ENCODE measurements at regions not wholly inside any gene's neighbourhood (a gene's known extent, or its start where the extent isn't known, plus 50 kb on each side); places are given as distances from the start of the nearest gene placed in this dataset.

DNA sequence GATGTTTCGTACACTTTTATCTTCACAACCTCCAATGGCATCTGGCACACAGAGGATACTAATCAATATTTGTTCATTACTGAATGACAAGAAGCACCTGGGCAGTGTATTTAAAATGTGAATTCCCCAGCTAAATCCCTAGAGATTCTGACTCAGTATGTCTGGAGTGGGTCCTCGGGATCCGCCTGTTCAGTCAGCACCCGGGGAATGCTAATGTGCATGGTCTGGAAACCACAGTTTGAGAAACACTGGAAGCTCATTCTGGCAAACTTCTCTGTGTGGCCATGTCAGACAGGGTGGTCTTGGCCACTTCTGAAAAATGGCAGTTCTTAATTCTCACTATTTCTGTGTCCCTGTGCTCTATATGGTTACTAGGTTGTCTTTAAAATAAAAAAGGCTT lies 138.8 kb upstream of the VCX start:
- H3K4me3 ChIP-seq (ENCODE audit: low read depth, low read length): no peak overlapping the region
- no peaks in the 10 kb centered on the region for H3K79me2 ChIP-seq
- H3K36me3 ChIP-seq (ENCODE audit: control insufficient read depth, insufficient read depth, low read length): no peaks in the 10 kb centered on the region
- H2AFZ ChIP-seq: no peak overlapping the region
- H3K27ac ChIP-seq: no peak overlapping the region
- H3K27me3 ChIP-seq (ENCODE audit: control insufficient read depth, insufficient read depth, low read length): no peaks in the 10 kb centered on the region
- no peaks in the 10 kb centered on the region for H3K4me1 ChIP-seq
- H3K9me3 ChIP-seq (ENCODE audit: control insufficient read depth, low read length): no peaks in the 10 kb centered on the region
- H3K9ac ChIP-seq: no peak overlapping the region
- TF ChIP-seq, protein P1, sequence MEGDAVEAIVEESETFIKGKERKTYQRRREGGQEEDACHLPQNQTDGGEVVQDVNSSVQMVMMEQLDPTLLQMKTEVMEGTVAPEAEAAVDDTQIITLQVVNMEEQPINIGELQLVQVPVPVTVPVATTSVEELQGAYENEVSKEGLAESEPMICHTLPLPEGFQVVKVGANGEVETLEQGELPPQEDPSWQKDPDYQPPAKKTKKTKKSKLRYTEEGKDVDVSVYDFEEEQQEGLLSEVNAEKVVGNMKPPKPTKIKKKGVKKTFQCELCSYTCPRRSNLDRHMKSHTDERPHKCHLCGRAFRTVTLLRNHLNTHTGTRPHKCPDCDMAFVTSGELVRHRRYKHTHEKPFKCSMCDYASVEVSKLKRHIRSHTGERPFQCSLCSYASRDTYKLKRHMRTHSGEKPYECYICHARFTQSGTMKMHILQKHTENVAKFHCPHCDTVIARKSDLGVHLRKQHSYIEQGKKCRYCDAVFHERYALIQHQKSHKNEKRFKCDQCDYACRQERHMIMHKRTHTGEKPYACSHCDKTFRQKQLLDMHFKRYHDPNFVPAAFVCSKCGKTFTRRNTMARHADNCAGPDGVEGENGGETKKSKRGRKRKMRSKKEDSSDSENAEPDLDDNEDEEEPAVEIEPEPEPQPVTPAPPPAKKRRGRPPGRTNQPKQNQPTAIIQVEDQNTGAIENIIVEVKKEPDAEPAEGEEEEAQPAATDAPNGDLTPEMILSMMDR (IDR thresholded peaks at IDR 0.05): no peak
- no peak overlapping the region for H3K4me2 ChIP-seq (ENCODE audit: low read length)

DNA sequence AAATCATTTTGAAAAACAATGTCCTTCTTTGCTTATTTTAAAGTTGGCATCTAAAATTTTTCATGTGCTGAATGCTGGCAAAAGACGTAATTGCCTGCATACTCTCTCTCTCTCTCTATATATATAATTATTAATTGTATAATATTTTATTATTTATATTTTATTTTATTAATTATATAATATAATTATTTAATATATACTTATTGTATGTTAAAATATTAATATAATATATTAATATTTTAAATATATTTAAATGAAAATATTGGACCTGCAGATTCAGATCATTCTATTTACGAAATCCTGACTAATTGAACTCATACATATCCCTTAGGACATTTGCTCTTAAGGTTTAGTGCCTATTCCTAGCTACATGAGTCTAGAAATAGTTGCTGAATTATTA lies 144.7 kb upstream of the VCX start:
- Histone ChIP-seq H3K4me2 (ENCODE audit: low read length) (no peak overlapping the region), H3K9ac (no peak overlapping the region), H3K27me3 (ENCODE audit: control insufficient read depth, insufficient read depth, low read length) (no peaks in the 10 kb centered on the region), H3K4me3 (ENCODE audit: low read depth, low read length) (no peak overlapping the region), H3K9me3 (ENCODE audit: control insufficient read depth, low read length) (no peaks in the 10 kb centered on the region), H2AFZ (no peak overlapping the region), H3K4me1 (no peaks in the 10 kb centered on the region), H3K79me2 (no peaks in the 10 kb centered on the region), H3K27ac (no peak overlapping the region), H3K36me3 (ENCODE audit: control insufficient read depth, insufficient read depth, low read length) (no peaks in the 10 kb centered on the region)
- TF ChIP-seq, protein P1 (IDR thresholded peaks at IDR 0.05): no peak

DNA sequence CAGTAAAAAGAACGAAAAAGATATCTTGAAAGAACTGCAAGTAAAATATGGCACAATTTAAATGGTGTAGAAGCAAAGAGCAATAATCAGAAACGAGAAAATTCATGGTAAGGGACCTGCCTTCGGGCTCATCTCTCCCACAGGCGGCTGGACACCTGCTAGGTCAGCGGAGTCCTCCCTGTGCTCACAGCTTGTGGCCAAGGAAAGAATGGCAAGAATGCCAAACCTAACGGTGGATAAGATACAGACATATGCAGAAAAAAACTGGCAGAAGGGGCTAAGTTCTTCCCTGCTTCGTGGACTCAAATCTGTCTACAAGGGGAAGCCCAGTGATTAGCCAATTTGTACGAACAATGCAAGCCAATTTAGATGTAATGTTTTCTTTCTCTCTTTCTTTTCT lies 152.1 kb upstream of the VCX start:
- no peaks in the 10 kb centered on the region for H3K9me3 ChIP-seq (ENCODE audit: control insufficient read depth, low read length)
- no peaks in the 10 kb centered on the region for H3K36me3 ChIP-seq (ENCODE audit: control insufficient read depth, insufficient read depth, low read length)
- no peak overlapping the region for H3K4me3 ChIP-seq (ENCODE audit: low read depth, low read length)
- H2AFZ ChIP-seq: no peak overlapping the region
- TF ChIP-seq, protein P1 (IDR thresholded peaks at IDR 0.05): no peak
- no peaks in the 10 kb centered on the region for H3K27me3 ChIP-seq (ENCODE audit: control insufficient read depth, insufficient read depth, low read length)
- H3K27ac ChIP-seq: no peak overlapping the region
- no peak overlapping the region for H3K4me2 ChIP-seq (ENCODE audit: low read length)
- no peaks in the 10 kb centered on the region for H3K79me2 ChIP-seq
- H3K4me1 ChIP-seq: no peaks in the 10 kb centered on the region
- H3K9ac ChIP-seq: no peak overlapping the region

DNA sequence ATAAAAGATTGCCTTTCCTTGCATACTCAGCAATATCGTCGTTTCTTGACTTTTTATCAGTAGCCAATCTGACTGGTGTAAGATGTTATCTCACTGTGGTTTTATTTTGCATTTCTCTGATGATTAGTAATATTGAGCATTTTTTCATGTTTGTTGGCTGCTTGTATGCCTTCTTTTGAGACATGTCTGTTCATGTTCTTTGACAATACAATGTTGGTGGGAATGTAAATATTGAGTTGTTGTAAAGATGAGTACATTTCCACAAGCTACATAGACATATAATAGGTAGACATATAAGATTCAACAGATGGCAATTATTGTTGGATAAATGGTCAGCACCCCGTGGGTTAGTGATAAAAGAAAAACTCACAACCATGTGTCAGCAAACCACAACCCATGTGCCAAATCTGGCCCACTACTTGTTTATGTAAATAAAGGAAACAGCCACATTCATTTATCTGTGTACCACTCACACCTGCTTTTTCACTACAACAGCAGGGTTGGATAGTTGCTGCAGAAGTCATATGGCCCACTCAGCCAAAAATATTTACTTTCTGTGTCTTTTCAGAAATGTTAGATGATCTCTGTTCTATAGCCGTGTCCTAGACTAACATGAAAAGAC lies 153.1 kb upstream of the VCX start:
- TF ChIP-seq, protein P1 (IDR thresholded peaks at IDR 0.05): no peak
- Histone ChIP-seq H3K4me3 (ENCODE audit: low read depth, low read length) (no peak overlapping the region), H3K27ac (no peak overlapping the region), H3K79me2 (no peaks in the 10 kb centered on the region), H3K9me3 (ENCODE audit: control insufficient read depth, low read length) (no peaks in the 10 kb centered on the region), H3K4me2 (ENCODE audit: low read length) (no peak overlapping the region), H3K36me3 (ENCODE audit: control insufficient read depth, insufficient read depth, low read length) (no peaks in the 10 kb centered on the region), H3K9ac (no peak overlapping the region), H3K27me3 (ENCODE audit: control insufficient read depth, insufficient read depth, low read length) (no peaks in the 10 kb centered on the region), H2AFZ (no peak overlapping the region), H3K4me1 (no peaks in the 10 kb centered on the region)

DNA sequence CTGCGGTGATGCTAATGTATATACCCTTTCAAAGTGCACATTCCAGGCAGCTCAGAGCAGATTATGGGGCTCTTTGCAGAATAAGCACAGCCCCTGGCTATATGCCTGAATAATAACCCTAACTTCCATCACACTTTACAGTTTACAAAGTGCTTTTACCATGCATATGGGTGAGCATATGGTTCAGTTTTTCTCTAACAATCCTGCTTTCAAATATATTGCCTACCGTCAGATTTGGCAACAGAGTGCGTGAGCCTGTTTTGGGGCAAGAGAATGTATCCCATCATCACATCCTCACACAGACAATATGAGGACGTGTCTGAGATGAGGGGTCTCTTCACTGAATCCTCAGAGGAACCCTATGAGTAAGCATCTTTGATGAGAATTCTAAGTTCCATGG lies 162.8 kb upstream of the VCX start:
- TF ChIP-seq, protein P1 (IDR thresholded peaks at IDR 0.05): no peak
- H3K9ac ChIP-seq: no peak overlapping the region
- no peaks in the 10 kb centered on the region for H3K9me3 ChIP-seq (ENCODE audit: control insufficient read depth, low read length)
- H3K27me3 ChIP-seq (ENCODE audit: control insufficient read depth, insufficient read depth, low read length): no peaks in the 10 kb centered on the region
- H3K4me1 ChIP-seq: no peaks in the 10 kb centered on the region
- H3K27ac ChIP-seq: no peak overlapping the region
- H3K36me3 ChIP-seq (ENCODE audit: control insufficient read depth, insufficient read depth, low read length): no peaks in the 10 kb centered on the region
- no peaks in the 10 kb centered on the region for H3K79me2 ChIP-seq
- no peak overlapping the region for H2AFZ ChIP-seq
- no peak overlapping the region for H3K4me2 ChIP-seq (ENCODE audit: low read length)
- no peak overlapping the region for H3K4me3 ChIP-seq (ENCODE audit: low read depth, low read length)
